GM21515 (cell line): ENCODE measurements at regions not wholly inside any gene's neighbourhood (a gene's known extent, or its start where the extent isn't known, plus 50 kb on each side); places are given as distances from the start of the nearest gene placed in this dataset.
"Not testable (repeated sequence)": the region's sequence is repeated elsewhere in the genome, so short reads cannot be mapped to it uniquely, and the experiment has no call there.

Source experiments
- ATAC-seq: cut with Tn5 transposase; IDR thresholded peaks from one replicate; pipeline ENCODE4 v1.9.1; 2021; ENCODE audit not compliant: unreplicated experiment

GRCh38 chr21:23695443-23695842 lies 1911.8 kb downstream of the MRPL39 start:
- no peak for ATAC-seq

DNA sequence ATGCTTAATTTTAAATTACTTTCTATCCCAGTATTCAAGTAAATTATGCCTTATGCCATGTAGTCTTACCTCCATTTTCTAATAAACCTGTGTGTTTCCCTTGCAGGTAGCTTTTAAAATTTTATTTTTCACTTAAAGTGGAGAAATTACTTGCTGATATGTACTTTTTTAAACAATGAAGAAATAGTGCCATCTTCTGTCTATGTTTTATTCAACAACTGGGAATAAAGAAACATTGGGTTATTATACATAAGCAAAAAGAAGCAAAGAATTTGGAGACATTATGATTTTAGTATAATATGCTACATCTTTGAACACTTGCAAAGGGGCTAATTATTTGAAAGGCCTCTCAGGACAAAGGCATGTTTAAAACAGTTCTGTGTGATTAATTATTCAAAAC lies 1912.9 kb downstream of the MRPL39 start:
- ATAC-seq = no peak

- ATAC-seq = no peak
Measured at GRCh38 chr21:23690316-23690715, 1917.0 kb downstream of the MRPL39 start.

DNA sequence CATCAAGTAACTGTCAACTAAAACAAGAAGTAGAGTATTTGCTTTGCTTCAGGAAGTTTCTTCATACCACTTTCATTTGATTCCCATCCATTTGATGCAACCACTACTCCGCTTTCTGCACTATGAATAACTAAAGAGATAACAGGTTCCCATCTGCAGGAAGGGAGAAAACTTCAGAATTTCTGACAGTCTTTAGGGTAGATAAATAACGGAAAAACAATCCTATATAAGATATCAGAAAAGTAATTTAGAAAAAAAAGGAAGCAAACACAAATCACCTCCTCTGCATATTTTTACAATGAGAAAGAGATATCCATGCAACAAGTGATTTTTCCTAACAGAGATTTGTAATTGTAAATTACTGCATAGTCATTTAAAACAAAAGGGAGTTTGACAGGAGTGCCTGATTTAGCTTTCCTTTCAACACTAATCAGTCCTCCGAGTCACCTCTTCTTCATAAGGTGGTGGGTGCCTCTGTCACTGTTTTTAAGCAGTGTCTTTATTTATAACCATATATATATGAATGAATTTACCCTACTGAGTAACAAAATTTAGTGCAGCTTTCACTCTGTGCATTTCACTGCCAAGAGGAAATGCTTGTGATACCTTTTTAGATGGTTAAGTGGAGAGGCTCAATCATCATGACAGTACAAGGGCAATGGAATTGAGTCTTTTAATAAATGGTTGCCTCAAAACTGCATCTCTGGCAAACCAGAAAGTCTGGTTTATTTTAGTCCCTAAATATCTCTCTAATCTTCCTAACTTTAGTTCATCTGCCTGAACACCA lies 1920.4 kb downstream of the MRPL39 start:
- no peak for ATAC-seq

DNA sequence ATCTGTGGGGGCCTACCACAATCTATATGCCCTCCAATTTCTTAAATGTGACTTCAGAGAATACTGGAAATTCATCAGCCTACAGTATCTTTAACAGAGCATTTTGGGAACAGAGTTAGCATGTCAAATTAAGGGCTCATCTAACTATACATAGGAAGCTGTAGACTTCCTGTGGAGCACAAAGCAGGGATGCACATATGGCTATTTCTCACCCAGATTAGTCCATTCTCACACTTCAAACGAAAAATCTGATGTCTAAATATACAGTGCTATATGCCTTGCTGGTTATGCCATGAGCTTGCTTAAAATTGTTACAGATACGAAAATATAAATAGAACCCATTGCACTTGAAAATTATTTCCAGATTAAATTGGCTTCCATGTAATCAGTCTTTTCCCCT lies 1922.8 kb downstream of the MRPL39 start:
- ATAC-seq = no peak

DNA sequence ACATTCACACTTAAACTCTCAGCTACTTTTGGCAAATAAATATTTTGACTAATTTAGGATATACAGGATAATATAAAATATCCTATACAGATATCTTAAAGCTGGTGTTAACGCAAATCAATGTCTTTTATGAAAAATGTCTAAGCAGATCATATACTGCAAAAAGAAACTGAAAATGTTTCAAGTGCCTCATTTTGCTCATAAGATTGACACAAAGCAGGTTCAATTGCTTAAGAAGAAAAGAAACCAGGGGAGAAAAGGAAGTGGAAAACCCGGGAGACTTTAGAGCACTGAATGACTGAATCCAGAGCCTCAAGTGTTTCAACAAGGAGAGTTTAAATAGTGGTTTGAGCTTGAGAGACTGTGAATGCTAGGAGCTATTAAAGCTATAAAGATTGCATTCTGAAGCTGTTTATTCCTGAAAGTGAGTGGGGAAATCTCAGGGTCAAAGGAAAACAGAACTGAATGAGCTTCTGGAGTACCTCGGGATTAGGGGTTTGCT lies 1943.0 kb downstream of the MRPL39 start:
- no peak for ATAC-seq

DNA sequence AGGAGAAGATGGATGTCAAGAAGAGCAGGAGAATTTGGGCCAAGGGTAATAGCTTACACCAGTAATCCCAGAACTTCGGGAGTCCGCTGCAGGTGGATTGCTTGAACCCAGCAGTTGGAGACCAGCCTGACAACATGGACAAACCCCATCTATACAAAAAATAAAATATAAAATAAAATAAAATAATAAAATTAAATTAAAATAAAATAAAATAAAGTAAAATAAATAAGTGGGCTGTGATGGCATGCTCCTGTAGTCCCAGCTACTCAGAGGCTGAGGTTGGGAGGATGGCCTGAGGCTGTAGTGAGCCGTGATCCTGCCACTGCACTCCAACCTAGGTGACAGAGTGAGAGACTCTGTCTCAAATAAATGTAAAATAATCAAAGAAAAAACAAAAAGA lies 1946.7 kb downstream of the MRPL39 start:
- ATAC-seq = no peak

GRCh38 chr21:23644768-23645167 lies 1962.5 kb downstream of the MRPL39 start:
- no peak for ATAC-seq

GRCh38 chr21:23639721-23640120 lies 1967.6 kb downstream of the MRPL39 start:
- ATAC-seq = no peak

GRCh38 chr21:23638131-23638695 lies 1969.1 kb downstream of the MRPL39 start:
- ATAC-seq = no peak

- ATAC-seq = no peak
Measured at GRCh38 chr21:23633447-23633940, 1973.8 kb downstream of the MRPL39 start.

DNA sequence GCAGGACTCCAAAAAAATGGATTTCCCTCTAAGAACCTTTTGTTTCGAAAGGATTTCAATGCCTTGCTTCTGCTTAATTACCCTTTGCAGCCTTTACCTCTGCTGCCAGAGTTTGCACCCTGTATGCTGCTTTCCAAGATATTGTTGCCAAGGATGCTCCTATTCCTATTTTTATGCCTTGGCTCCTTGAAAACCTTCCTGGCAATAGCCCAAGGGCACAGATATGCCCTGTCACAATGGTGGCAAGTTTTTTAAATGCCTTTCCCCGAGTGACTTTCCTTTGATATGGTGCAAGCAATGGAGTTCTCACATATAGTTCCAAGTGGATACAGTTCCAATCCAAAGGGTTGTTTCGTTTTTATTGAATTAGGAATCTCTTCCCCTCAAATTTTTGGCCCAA lies 1983.0 kb downstream of the MRPL39 start:
- no peak for ATAC-seq

DNA sequence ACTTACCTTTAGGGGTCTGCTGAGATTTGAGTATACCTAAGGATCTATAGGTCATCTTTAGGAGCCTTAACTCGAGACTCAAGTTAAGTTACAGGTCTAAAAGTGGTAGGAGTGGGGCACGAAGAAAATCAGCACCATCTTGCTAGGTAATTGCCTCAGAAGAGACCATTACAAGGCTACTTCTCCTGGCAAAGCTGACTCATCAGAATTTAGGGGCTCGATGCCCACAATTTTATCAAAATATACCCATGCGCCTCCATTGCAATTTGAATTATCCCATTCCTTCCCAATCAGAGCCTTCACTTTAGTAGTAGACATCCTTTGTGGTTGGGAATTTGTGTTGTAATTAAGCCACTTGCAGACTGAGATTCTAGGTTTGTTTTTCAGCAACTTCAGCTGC lies 1994.3 kb downstream of the MRPL39 start:
- ATAC-seq = no peak

DNA sequence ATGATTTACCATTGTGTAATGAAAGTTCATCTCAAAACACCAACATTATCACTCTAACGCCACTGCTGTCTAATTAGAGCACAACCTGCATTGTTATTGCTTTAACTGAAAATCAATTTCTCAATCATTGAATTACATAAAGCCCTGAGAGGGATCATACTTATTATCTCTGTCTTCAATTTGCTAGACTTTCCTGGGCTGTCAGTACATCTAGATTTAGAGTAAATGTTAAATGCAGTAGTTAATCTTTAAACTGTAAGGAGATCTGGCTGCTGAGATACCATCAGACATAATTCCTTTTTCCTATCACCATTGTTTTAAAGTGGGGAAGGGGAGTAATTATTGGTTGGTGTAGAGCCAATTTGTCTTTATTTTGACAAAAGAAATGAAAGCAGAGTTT lies 1995.1 kb downstream of the MRPL39 start:
- ATAC-seq = no peak

DNA sequence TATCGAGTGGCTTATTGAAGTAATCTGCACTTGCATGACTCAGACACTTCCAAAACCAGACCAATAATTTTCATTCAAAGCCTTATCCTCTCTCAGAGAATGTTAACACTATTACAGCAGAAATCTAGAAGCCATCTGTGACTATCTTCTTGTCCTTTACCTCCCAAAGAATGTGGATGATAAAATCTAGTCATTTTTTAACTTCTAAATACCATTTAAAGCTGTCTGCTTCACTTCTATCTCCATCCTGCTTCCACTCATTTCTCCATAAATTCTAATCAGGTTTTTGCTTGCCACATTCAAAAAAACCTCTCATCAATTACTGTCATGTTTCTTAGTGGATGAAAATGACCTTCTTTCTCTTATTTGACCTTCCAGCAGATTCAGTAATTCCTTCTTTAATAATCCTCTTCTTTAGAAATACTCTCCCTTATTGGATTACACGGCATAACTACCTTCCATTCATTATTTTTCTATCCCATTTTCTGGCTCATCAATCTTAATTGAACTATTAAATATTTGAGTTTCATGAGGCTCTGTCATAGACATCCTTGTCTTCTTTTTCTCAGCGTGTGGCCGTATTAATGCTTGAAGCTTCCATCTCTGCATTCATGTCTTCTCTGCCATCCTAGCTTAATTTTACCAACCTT lies 1999.4 kb downstream of the MRPL39 start:
- no peak for ATAC-seq

GRCh38 chr21:23601549-23601948 lies 2005.7 kb downstream of the MRPL39 start:
- no peak for ATAC-seq

GRCh38 chr21:23593582-23593981 lies 2013.7 kb downstream of the MRPL39 start:
- no peak for ATAC-seq

GRCh38 chr21:23585419-23585818 lies 2021.9 kb downstream of the MRPL39 start:
- no peak for ATAC-seq

DNA sequence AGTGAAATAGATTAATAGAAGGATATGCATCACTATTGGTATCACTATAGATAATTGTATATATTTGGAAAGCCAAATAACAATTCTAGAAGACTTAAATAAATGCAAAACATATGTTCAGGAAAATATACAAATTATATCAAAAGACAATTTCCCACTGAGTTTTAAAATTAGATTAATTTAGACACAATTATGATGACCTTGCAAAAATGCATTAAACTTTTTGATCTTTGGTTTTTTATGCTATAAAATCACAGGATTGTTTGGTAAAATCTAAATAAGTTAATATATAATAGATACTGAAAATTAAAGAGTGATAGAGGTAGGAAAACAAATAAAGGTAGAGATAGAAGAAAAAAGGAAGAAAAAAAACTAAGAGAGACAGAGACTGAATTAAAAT lies 2027.7 kb downstream of the MRPL39 start:
- ATAC-seq = no peak

GRCh38 chr21:23578027-23578426 lies 2029.3 kb downstream of the MRPL39 start:
- no peak for ATAC-seq

GRCh38 chr21:23574932-23575331 lies 2032.3 kb downstream of the MRPL39 start:
- ATAC-seq = no peak

GRCh38 chr21:23548924-23549323 lies 2058.4 kb downstream of the MRPL39 start:
- not testable (repeated sequence) for ATAC-seq
